Thoracic aorta (tissue), 2 donors: ENCODE measurements at regions not wholly inside any gene's neighbourhood (a gene's known extent, or its start where the extent isn't known, plus 50 kb on each side); places are given as distances from the start of the nearest gene placed in this dataset.

ENCODE experiments used
- ATAC-seq: fragments of 150-250 bp; one replicate; pipeline ENCODE4 v1.8.0; 2017; ENCODE audit warnings: low read depth; ENCODE audit not compliant: insufficient number of reproducible peaks, low FRiP score
- DNase-seq: peaks from one replicate; pipeline ENCODE4 v3.0.0-alpha.2; 2020; ENCODE audit warnings: low spot score
- H3K27ac ChIP-seq, 2 donors: fragments of 200-600 bp; sonication (generic); 1 replicate in 1 of 2; 2 replicates in 1 of 2; pipeline ENCODE4 v1.5.1; 2016; ENCODE audit warnings: mild to moderate bottlenecking in 2 of 2, moderate library complexity in 2 of 2
- H3K27me3 ChIP-seq: fragments of 200-600 bp; sonication (generic); replicated peaks from 2 replicates; pipeline ENCODE4 v1.6.0; 2016; ENCODE audit warnings: mild to moderate bottlenecking; ENCODE audit not compliant: insufficient read depth
- H3K36me3 ChIP-seq: fragments of 200-600 bp; sonication (generic); one replicate; pipeline ENCODE4 v1.5.1; 2016
- H3K4me1 ChIP-seq, 2 donors: fragments of 200-600 bp; sonication (generic); 1 replicate in 1 of 2; 2 replicates in 1 of 2; pipeline versions ENCODE4 v1.5.1 to v1.6.0; 2016; ENCODE audit warnings: low read depth in 2 of 2, mild to moderate bottlenecking in 1 of 2; ENCODE audit not compliant: control insufficient read depth in 1 of 2
- H3K4me3 ChIP-seq: fragments of 200-600 bp; sonication (generic); 2 replicates; pipeline ENCODE4 v1.5.1; 2016; ENCODE audit warnings: mild to moderate bottlenecking
- H3K9me3 ChIP-seq: fragments of 200-600 bp; sonication (generic); 2 replicates; pipeline ENCODE4 v1.5.1; 2016
- CTCF ChIP-seq: fragments of 200-600 bp; sonication (generic); IDR thresholded peaks from one replicate; pipeline ENCODE4 v1.5.1; 2019; ENCODE audit warnings: antibody characterized with exemption

- H3K27ac ChIP-seq, result no peak overlapping the region
- ATAC-seq (no peak), DNase-seq (no peak)
- H3K9me3 ChIP-seq, result no peaks in the 10 kb centered on the region
- no peaks in the 10 kb centered on the region for H3K4me1 ChIP-seq
- TF ChIP-seq CTCF, result no peak
- H3K27me3 ChIP-seq, result no peaks in the 10 kb centered on the region
- H3K4me3 ChIP-seq, result no peak overlapping the region
- no peaks in the 10 kb centered on the region for H3K36me3 ChIP-seq
Observed at GRCh38 chr11:70733327-70734325, 335.3 kb downstream of the CTTN start.

- ATAC-seq (no peak), DNase-seq (no peak)
- Histone ChIP-seq H3K36me3 (no peaks in the 10 kb centered on the region), H3K9me3 (no peaks in the 10 kb centered on the region), H3K27ac (no peak overlapping the region), H3K4me1 (no peaks in the 10 kb centered on the region), H3K4me3 (no peak overlapping the region), H3K27me3 (no peaks in the 10 kb centered on the region)
- TF ChIP-seq CTCF, result no peak
Observed at GRCh38 chr11:70734379-70734778, 336.1 kb downstream of the CTTN start.

GRCh38 chr11:70734911-70735310, 336.6 kb downstream of the CTTN start:
- H3K9me3 ChIP-seq, result no peaks in the 10 kb centered on the region
- no peaks in the 10 kb centered on the region for H3K27me3 ChIP-seq
- DNase-seq (no peak), ATAC-seq (no peak)
- no peak overlapping the region for H3K27ac ChIP-seq
- no peak for TF ChIP-seq CTCF
- no peaks in the 10 kb centered on the region for H3K4me1 ChIP-seq
- no peak overlapping the region for H3K4me3 ChIP-seq
- no peaks in the 10 kb centered on the region for H3K36me3 ChIP-seq

GRCh38 chr11:70735976-70736375, 337.6 kb downstream of the CTTN start:
- Histone ChIP-seq H3K27ac (no peak overlapping the region), H3K9me3 (no peaks in the 10 kb centered on the region), H3K27me3 (no peaks in the 10 kb centered on the region), H3K36me3 (no peaks in the 10 kb centered on the region), H3K4me3 (no peak overlapping the region), H3K4me1 (no peaks in the 10 kb centered on the region)
- no peak for TF ChIP-seq CTCF
- ATAC-seq, result no peak
- DNase-seq, result no peak

- Histone ChIP-seq H3K9me3 (no peaks in the 10 kb centered on the region), H3K4me1 (no peaks in the 10 kb centered on the region), H3K27ac (no peak overlapping the region), H3K36me3 (no peaks in the 10 kb centered on the region), H3K4me3 (no peak overlapping the region), H3K27me3 (no peaks in the 10 kb centered on the region)
- TF ChIP-seq CTCF, result no peak
- ATAC-seq (no peak), DNase-seq (no peak)
Observed at GRCh38 chr11:70736461-70736860, 338.1 kb downstream of the CTTN start.
